HepG2 (cell line): ENCODE measurements at regions not wholly inside any gene's neighbourhood (a gene's known extent, or its start where the extent isn't known, plus 50 kb on each side); places are given as distances from the start of the nearest gene placed in this dataset.

Experiments
- ATAC-seq: fragments of 200-7000 bp; cut with Tn5 transposase; 3 replicates; pipeline ENCODE4 v1.9.1; 2020; ENCODE audit warnings: mild to moderate bottlenecking, moderate library complexity
- BruUV-seq: library from RNA; stranded (reverse); fragments of 400-500 nt; replicated peaks from 2 replicates; lab custom pipeline; 2021; lab: Mats Ljungman, UMichigan
- CTCF ChIA-PET: fragments of 300-600 bp; formaldehyde crosslinking; extraction: SDS; loops from one replicate; lab custom pipeline; 2021; ENCODE audit warnings: low total read pairs, inconsistent platforms, low intra/inter-chr PET ratio; lab: Yijun Ruan, JAX
- POLR2A ChIA-PET: fragments of 350-600 bp; sonication (Branson Sonifier 250); formaldehyde crosslinking; loops from one replicate; lab custom pipeline; 2020; ENCODE audit warnings: antibody characterized with exemption, inconsistent platforms; lab: Yijun Ruan, JAX
- DNase-seq: peaks from one replicate; pipeline ENCODE4 v3.0.0-alpha.2; 2015; ENCODE audit warnings: low spot score
- FAIRE-seq: peaks from 3 replicates; lab custom pipeline; 2011; peaks lifted over from hg19 to GRCh38; lab: Jason Lieb, UNC
- H2AFZ ChIP-seq: one replicate; pipeline ENCODE4 v1.6.1; 2011; ENCODE audit warnings: low read length, inconsistent platforms
- H3K27ac ChIP-seq: fragments of 300-600 bp; 3 replicates; pipeline ENCODE4 v1.8.0; 2011; ENCODE audit warnings: mixed run types, mild to moderate bottlenecking, mixed read lengths, low read length, inconsistent platforms; ENCODE audit not compliant: insufficient read depth; ENCODE audit errors: extremely low read length
- H3K27me3 ChIP-seq, 2 experiments: fragments of 200-600 bp in 1 of 2; 2 replicates in 1 of 2; 3 replicates in 1 of 2; pipeline versions ENCODE4 v1.6.0 to v1.8.0; 2011; ENCODE audit warnings: low read length in 2 of 2, mild to moderate bottlenecking in 2 of 2, moderate library complexity in 2 of 2, inconsistent platforms in 1 of 2; ENCODE audit not compliant: insufficient read depth in 2 of 2, control insufficient read depth in 1 of 2
- H3K36me3 ChIP-seq, 2 experiments: fragments of 200-600 bp in 1 of 2; replicated peaks in 1 of 2; 2 replicates in 1 of 2; 3 replicates in 1 of 2; pipeline versions ENCODE4 v1.5.1 to v1.8.0; 2011; ENCODE audit warnings: low read length in 2 of 2, inconsistent platforms in 1 of 2; ENCODE audit not compliant: insufficient read depth in 2 of 2, control insufficient read depth in 1 of 2
- H3K4me1 ChIP-seq: 2 replicates; pipeline ENCODE4 v1.5.1; 2012; ENCODE audit warnings: low read length, inconsistent platforms; ENCODE audit not compliant: insufficient read depth
- H3K4me2 ChIP-seq: 2 replicates; pipeline ENCODE4 v1.6.0; 2011; ENCODE audit warnings: low read depth, low read length, inconsistent platforms
- H3K4me3 ChIP-seq, 3 experiments: fragments of 200-600 bp in 1 of 3; sonication (generic), shearing (Covaris generic) in 1 of 3; replicated peaks in 1 of 3; 2 replicates each; pipeline ENCODE4 v1.5.1; 2011 to 2016; ENCODE audit warnings: low read length in 3 of 3, inconsistent platforms in 2 of 3, low read depth in 2 of 3, mild to moderate bottlenecking in 2 of 3, control low read depth in 1 of 3, mixed read lengths in 1 of 3; ENCODE audit not compliant: insufficient read depth in 1 of 3
- H3K79me2 ChIP-seq: one replicate; pipeline ENCODE4 v1.6.1; 2011; ENCODE audit warnings: low read length, inconsistent platforms; ENCODE audit not compliant: insufficient read depth
- H3K9ac ChIP-seq: 2 replicates; pipeline ENCODE4 v1.6.0; 2011; ENCODE audit warnings: mild to moderate bottlenecking, low read depth, low read length, inconsistent platforms; ENCODE audit not compliant: insufficient read depth
- H3K9me3 ChIP-seq: 2 replicates; pipeline ENCODE4 v1.5.1; 2012; ENCODE audit warnings: mild to moderate bottlenecking, low read length
- H4K20me1 ChIP-seq: 2 replicates; pipeline ENCODE4 v1.6.0; 2011; ENCODE audit warnings: inconsistent platforms, mild to moderate bottlenecking, low read length, moderate library complexity; ENCODE audit not compliant: insufficient read depth
- CENPT ChIP-seq: sonication (generic); formaldehyde crosslinking; IDR thresholded peaks from 2 replicates; pipeline ENCODE4 v1.8.0; 2022; ENCODE audit warnings: low read depth, mild to moderate bottlenecking, moderate library complexity, missing genetic modification reagents
- CREM ChIP-seq, 2 experiments: sonication (generic) in 1 of 2; formaldehyde crosslinking in 1 of 2; IDR thresholded peaks; 2 replicates each; pipeline versions ENCODE4 v1.4.0 to v1.6.1; 2016 to 2020; ENCODE audit warnings: antibody characterized with exemption in 1 of 2, mild to moderate bottlenecking in 1 of 2, missing genetic modification reagents in 1 of 2
- ERF ChIP-seq: IDR thresholded peaks from 2 replicates; pipeline ENCODE4 v1.6.1; 2018; ENCODE audit warnings: missing biosample characterization, missing genetic modification reagents
- FOXP1 ChIP-seq, 2 experiments: fragments of 450-650 bp in 1 of 2; IDR thresholded peaks; 2 replicates each; pipeline ENCODE4 v1.6.1; 2017 to 2018; ENCODE audit warnings: antibody characterized with exemption in 1 of 2
- GPN1 ChIP-seq: sonication (generic); formaldehyde crosslinking; IDR thresholded peaks from 2 replicates; pipeline ENCODE4 v1.5.1; 2020; ENCODE audit warnings: missing genetic modification reagents, borderline replicate concordance
- NFE2 ChIP-seq: sonication (generic); formaldehyde crosslinking; IDR thresholded peaks from 2 replicates; pipeline ENCODE4 v1.4.0; 2020; ENCODE audit warnings: missing genetic modification reagents
- NFIC ChIP-seq: IDR thresholded peaks from 2 replicates; pipeline ENCODE4 v1.6.1; 2012; ENCODE audit warnings: mild to moderate bottlenecking, low read length, inconsistent platforms
- NR2F2 ChIP-seq: IDR thresholded peaks from 2 replicates; pipeline ENCODE4 v1.6.1; 2012; ENCODE audit warnings: low read depth, inconsistent platforms, borderline replicate concordance
- REXO4 ChIP-seq: sonication (generic); formaldehyde crosslinking; IDR thresholded peaks from 2 replicates; pipeline ENCODE4 v1.8.0; 2022; ENCODE audit warnings: missing genetic modification reagents, mild to moderate bottlenecking, borderline replicate concordance
- RXRB ChIP-seq: IDR thresholded peaks from 2 replicates; pipeline ENCODE4 v1.6.1; 2016; ENCODE audit warnings: borderline replicate concordance, missing genetic modification reagents, missing compliant biosample characterization
- SRY ChIP-seq: sonication (generic); formaldehyde crosslinking; IDR thresholded peaks from 2 replicates; pipeline ENCODE4 v1.8.0; 2022; ENCODE audit warnings: mild to moderate bottlenecking, missing genetic modification reagents
- ZNF225 ChIP-seq: sonication (generic); formaldehyde crosslinking; IDR thresholded peaks from 2 replicates; pipeline ENCODE4 v1.4.0; 2020; ENCODE audit warnings: mild to moderate bottlenecking, missing genetic modification reagents
- ZNF292 ChIP-seq: sonication (generic); formaldehyde crosslinking; IDR thresholded peaks from 2 replicates; pipeline ENCODE4 v1.8.1; 2022; ENCODE audit warnings: mild to moderate bottlenecking, low read depth, missing genetic modification reagents, borderline replicate concordance
- ZNF3 ChIP-seq: IDR thresholded peaks from 2 replicates; pipeline ENCODE4 v1.7.0; 2017; ENCODE audit warnings: inconsistent platforms
- ZNF383 ChIP-seq: sonication (generic); formaldehyde crosslinking; IDR thresholded peaks from 2 replicates; pipeline ENCODE4 v1.4.0; 2020; ENCODE audit warnings: missing genetic modification reagents, mild to moderate bottlenecking, borderline replicate concordance
- ZNF431 ChIP-seq: sonication (generic); formaldehyde crosslinking; IDR thresholded peaks from 2 replicates; pipeline ENCODE4 v1.9.0; 2022; ENCODE audit warnings: missing genetic modification reagents, low read depth, mild to moderate bottlenecking, borderline replicate concordance
- WGBS: methylation state at CpG from one replicate; pipeline ENCODE4 v1.1.6; 2017; ENCODE audit warnings: low lambda C conversion rate; 5-methylcytosine and 5-hydroxymethylcytosine counted together
- in situ Hi-C: cut with HindIII; loops from 2 replicates; pipeline ENCODE4 v1.10.0; 2017; ENCODE audit warnings: low pct_unique_long_range_greater_than_20kb; ENCODE audit not compliant: extremely low pct_ligation_motif_present
- intact Hi-C: fragments of 100-400 bp; cut with micrococcal nuclease; formaldehyde crosslinking; loops from one replicate; pipeline ENCODE4 v1.10.0; 2022; ENCODE audit not compliant: unreplicated experiment
- TF ChIP-seq, protein P1 (sequence below): IDR thresholded peaks from 2 replicates; pipeline ENCODE4 v1.4.0; 2020; ENCODE audit warnings: mild to moderate bottlenecking, missing genetic modification reagents
- TF ChIP-seq, protein P2 (sequence below): sonication (generic); formaldehyde crosslinking; IDR thresholded peaks from 2 replicates; pipeline ENCODE4 v1.8.0; 2022; ENCODE audit warnings: missing genetic modification reagents, low read depth, mild to moderate bottlenecking, borderline replicate concordance
- TF ChIP-seq, protein P3 (sequence below): fragments of 450-650 bp; IDR thresholded peaks from 2 replicates; pipeline ENCODE4 v1.6.1; 2016

DNA sequence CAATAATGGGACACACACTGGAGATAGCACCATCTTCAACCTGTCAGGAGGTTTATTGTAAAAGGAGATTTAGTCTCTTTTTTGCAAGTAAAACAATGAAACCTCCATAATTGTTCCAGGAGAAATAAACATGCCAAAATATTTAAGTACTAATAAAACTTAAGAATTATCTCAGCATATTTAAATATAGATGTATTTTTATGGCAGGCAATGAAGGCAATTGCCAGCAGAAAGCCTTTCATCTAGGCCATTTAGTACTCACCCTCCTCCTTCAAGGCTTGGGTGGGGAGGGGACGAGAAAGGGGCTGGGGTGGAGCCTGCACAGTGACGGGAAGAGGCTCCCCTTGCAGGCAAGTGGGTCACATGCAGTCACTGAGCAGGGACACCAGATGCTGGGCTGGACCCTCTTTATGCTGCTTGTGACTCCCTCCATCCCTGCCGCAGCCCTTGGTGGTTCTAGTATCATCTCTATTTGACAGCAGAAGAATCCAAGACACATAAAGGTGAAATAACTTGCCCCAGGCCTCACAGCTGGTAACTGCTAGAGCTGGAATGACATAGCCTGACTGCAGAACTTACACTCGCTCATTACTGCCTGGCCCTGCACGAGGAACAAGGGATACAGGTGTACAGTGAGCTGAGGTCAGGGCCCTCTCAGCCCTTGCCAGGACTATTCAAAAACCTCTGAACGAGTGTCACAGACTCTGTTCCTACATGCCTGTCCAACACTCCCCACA lies 449.5 kb upstream of the ZMIZ1 start (continued):
- TF ChIP-seq, protein P1, sequence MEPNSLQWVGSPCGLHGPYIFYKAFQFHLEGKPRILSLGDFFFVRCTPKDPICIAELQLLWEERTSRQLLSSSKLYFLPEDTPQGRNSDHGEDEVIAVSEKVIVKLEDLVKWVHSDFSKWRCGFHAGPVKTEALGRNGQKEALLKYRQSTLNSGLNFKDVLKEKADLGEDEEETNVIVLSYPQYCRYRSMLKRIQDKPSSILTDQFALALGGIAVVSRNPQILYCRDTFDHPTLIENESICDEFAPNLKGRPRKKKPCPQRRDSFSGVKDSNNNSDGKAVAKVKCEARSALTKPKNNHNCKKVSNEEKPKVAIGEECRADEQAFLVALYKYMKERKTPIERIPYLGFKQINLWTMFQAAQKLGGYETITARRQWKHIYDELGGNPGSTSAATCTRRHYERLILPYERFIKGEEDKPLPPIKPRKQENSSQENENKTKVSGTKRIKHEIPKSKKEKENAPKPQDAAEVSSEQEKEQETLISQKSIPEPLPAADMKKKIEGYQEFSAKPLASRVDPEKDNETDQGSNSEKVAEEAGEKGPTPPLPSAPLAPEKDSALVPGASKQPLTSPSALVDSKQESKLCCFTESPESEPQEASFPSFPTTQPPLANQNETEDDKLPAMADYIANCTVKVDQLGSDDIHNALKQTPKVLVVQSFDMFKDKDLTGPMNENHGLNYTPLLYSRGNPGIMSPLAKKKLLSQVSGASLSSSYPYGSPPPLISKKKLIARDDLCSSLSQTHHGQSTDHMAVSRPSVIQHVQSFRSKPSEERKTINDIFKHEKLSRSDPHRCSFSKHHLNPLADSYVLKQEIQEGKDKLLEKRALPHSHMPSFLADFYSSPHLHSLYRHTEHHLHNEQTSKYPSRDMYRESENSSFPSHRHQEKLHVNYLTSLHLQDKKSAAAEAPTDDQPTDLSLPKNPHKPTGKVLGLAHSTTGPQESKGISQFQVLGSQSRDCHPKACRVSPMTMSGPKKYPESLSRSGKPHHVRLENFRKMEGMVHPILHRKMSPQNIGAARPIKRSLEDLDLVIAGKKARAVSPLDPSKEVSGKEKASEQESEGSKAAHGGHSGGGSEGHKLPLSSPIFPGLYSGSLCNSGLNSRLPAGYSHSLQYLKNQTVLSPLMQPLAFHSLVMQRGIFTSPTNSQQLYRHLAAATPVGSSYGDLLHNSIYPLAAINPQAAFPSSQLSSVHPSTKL (CRISPR knock-in tag) = no peak
- TF ChIP-seq ZNF383 (no peak), GPN1 (CRISPR knock-in tag) (no peak)

DNA sequence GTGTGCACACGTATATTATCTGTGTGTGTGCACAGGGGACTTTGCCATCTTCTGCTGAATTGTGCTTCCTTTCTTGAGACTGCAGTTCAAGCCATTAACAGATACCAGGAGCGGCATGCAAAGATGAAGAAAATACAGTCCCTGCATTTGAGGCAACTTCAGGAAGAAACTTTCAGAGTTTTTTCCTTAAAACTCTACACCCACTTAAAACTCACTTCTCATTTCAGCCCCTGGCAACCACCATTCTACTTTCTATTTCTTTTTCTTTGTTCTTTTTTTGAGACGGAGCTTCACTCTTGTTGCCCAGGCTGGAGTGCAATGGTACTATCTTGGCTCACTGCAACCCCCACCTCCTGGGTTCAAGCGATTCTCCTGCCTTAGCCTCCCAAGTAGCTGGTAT lies 448.9 kb upstream of the ZMIZ1 start:
- 66% methylated on average over 4 of the region's 4 CpGs for WGBS
- H2AFZ ChIP-seq = no peak overlapping the region
- H4K20me1 ChIP-seq = no peaks in the 10 kb centered on the region
- BruUV-seq = no TSS peak
- H3K27me3 ChIP-seq = peaks cover 1 to 3% of the 10 kb centered on the region in 2 experiments; a peak in 3 of 5 replicates
- no peaks in the 10 kb centered on the region for H3K79me2 ChIP-seq
- ChIA-PET CTCF (no interaction called here), POLR2A (no interaction called here)
- no peaks in the 10 kb centered on the region for H3K9me3 ChIP-seq
- no peak for FAIRE-seq
- H3K36me3 ChIP-seq = no peaks in the 10 kb centered on the region
- intact Hi-C loops = no loop called here
- DNase-seq = no peak
- no peak overlapping the region for H3K27ac ChIP-seq
- in situ Hi-C loops = no loop called here
- H3K4me2 ChIP-seq = no peak overlapping the region
- H3K4me3 ChIP-seq = no peak overlapping the region
- H3K9ac ChIP-seq = no peak overlapping the region
- ATAC-seq = no peak
- H3K4me1 ChIP-seq = peaks cover 24% of the 10 kb centered on the region
- TF ChIP-seq REXO4 (CRISPR knock-in tag) (no peak), NFE2 (CRISPR knock-in tag) (no peak), FOXP1 (IDR thresholded peaks at IDR 0.05) (no peak), FOXP1 (CRISPR knock-in tag; IDR thresholded peaks at IDR 0.05) (no peak), ZNF431 (CRISPR knock-in tag) (no peak), NR2F2 (no peak), CENPT (CRISPR knock-in tag) (no peak), CREM (IDR thresholded peaks at IDR 0.05) (no peak), CREM (CRISPR knock-in tag; IDR thresholded peaks at IDR 0.05) (no peak), ERF (no peak), RXRB (CRISPR knock-in tag) (no peak), NFIC (no peak), SRY (CRISPR knock-in tag) (no peak), ZNF225 (CRISPR knock-in tag) (no peak), ZNF3 (CRISPR knock-in tag) (no peak), ZNF292 (no peak)
- TF ChIP-seq, protein P2, sequence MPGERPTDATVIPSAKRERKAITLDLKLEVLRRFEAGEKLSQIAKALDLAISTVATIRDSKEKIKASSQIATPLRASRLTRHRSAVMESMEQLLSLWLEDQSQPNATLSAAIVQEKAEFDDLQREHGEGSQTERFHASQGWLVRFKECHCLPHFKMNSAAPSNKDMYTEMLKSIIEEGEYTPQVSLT (CRISPR knock-in tag) = no peak
- TF ChIP-seq, protein P3, sequence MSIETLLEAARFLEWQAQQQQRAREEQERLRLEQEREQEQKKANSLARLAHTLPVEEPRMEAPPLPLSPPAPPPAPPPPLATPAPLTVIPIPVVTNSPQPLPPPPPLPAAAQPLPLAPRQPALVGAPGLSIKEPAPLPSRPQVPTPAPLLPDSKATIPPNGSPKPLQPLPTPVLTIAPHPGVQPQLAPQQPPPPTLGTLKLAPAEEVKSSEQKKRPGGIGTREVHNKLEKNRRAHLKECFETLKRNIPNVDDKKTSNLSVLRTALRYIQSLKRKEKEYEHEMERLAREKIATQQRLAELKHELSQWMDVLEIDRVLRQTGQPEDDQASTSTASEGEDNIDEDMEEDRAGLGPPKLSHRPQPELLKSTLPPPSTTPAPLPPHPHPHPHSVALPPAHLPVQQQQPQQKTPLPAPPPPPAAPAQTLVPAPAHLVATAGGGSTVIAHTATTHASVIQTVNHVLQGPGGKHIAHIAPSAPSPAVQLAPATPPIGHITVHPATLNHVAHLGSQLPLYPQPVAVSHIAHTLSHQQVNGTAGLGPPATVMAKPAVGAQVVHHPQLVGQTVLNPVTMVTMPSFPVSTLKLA = no peak
